ENCODE measurements at regions not wholly inside any gene's neighbourhood (a gene's known extent, or its start where the extent isn't known, plus 50 kb on each side); places are given as distances from the start of the nearest gene placed in this dataset.

DNA sequence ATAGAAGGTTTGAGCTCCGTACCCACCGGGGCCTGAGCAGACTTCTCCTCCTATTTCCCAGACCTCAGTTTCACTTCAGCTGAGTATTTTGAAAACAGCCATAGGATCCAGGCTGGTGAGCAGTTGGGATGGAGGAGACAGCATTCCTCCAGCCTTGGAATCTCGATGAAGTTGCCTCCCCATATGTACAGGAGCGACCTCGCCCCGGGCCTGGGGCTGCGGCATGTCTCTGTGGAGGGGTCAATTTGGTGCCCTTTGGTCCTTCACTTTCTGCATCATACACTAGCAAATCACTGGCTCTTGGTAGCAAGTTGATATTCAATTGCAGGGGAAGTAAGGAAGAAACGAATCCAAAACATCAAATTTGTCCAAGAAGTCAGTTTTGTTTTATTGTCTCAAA is 402.0 kb upstream of the IRX4 start:
- RAD21 ChIA-PET (ENCODE audit: low non-redundant PET in 1 of 2, low total read pairs in 2 of 2, uncharacterized antibody in 2 of 2, unreplicated experiment in 2 of 2) = no interaction called here
- H3K4me2 ChIP-seq (ENCODE audit: low read length) = no peak overlapping the region
- BruUV-seq (replicated peaks) = no TSS peak
- H3K9me2 ChIP-seq (ENCODE audit: insufficient read depth) = no peaks in the 10 kb centered on the region
- CTCF ChIA-PET = no interaction called here
- POLR2A ChIA-PET = no interaction called here
- no peaks in the 10 kb centered on the region for H4K20me1 ChIP-seq (ENCODE audit: insufficient read depth)
- no peaks in the 10 kb centered on the region for H3K79me2 ChIP-seq (ENCODE audit: insufficient read depth, low read length)
- no peaks in the 10 kb centered on the region for H3K4me1 ChIP-seq (ENCODE audit: control insufficient read depth in 1 of 2, insufficient read depth in 2 of 2, low read length in 2 of 2)
- H3K9ac ChIP-seq (ENCODE audit: low read length) = no peak overlapping the region
- H3K9me3 ChIP-seq (ENCODE audit: control insufficient read depth in 1 of 2, insufficient read depth in 1 of 2, low read depth in 1 of 2, low read length in 2 of 2) = no peaks in the 10 kb centered on the region; a peak in 1 of 4 replicates
- DNase-seq (ENCODE audit: low read depth, low spot score) = no peak
- no peaks in the 10 kb centered on the region for H3K27me3 ChIP-seq (ENCODE audit: insufficient read depth, low read length)
- H3K4me3 ChIP-seq (replicated peaks in 1 of 2; ENCODE audit: low read depth in 1 of 2, low read length in 2 of 2) = no peak overlapping the region
- ATAC-seq = no peak
- H3K27ac ChIP-seq (ENCODE audit: low read depth, low read length) = no peak overlapping the region
- H2AFZ ChIP-seq (ENCODE audit: low read depth, low read length, poor library complexity, severe bottlenecking) = no peak overlapping the region
- no peak for TF ChIP-seq POLR2A (IDR thresholded peaks at IDR 0.05; ENCODE audit: borderline replicate concordance, extremely low read depth, insufficient read depth, insufficient read length)
- TF ChIP-seq SIN3A (IDR thresholded peaks at IDR 0.05; ENCODE audit: low read depth) = no peak
- TF ChIP-seq FOSL1 (IDR thresholded peaks at IDR 0.05; ENCODE audit: low read depth) = no peak
- TF ChIP-seq, protein P1, sequence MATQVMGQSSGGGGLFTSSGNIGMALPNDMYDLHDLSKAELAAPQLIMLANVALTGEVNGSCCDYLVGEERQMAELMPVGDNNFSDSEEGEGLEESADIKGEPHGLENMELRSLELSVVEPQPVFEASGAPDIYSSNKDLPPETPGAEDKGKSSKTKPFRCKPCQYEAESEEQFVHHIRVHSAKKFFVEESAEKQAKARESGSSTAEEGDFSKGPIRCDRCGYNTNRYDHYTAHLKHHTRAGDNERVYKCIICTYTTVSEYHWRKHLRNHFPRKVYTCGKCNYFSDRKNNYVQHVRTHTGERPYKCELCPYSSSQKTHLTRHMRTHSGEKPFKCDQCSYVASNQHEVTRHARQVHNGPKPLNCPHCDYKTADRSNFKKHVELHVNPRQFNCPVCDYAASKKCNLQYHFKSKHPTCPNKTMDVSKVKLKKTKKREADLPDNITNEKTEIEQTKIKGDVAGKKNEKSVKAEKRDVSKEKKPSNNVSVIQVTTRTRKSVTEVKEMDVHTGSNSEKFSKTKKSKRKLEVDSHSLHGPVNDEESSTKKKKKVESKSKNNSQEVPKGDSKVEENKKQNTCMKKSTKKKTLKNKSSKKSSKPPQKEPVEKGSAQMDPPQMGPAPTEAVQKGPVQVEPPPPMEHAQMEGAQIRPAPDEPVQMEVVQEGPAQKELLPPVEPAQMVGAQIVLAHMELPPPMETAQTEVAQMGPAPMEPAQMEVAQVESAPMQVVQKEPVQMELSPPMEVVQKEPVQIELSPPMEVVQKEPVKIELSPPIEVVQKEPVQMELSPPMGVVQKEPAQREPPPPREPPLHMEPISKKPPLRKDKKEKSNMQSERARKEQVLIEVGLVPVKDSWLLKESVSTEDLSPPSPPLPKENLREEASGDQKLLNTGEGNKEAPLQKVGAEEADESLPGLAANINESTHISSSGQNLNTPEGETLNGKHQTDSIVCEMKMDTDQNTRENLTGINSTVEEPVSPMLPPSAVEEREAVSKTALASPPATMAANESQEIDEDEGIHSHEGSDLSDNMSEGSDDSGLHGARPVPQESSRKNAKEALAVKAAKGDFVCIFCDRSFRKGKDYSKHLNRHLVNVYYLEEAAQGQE (IDR thresholded peaks at IDR 0.05; ENCODE audit: low read depth) = no peak
- TF ChIP-seq EZH2phosphoT487 (IDR thresholded peaks at IDR 0.05; ENCODE audit: borderline replicate concordance) = no peak
- TF ChIP-seq EZH2 (IDR thresholded peaks at IDR 0.05) = no peak
- TF ChIP-seq YY1 (IDR thresholded peaks at IDR 0.05; ENCODE audit: extremely low read depth, insufficient replicate concordance, low read depth, low read length) = no peak
- no peak for TF ChIP-seq ELF1 (IDR thresholded peaks at IDR 0.05; ENCODE audit: borderline replicate concordance, low read depth)
- no peak for TF ChIP-seq CEBPB (IDR thresholded peaks at IDR 0.05; ENCODE audit: low read depth)
- TF ChIP-seq, protein P2, sequence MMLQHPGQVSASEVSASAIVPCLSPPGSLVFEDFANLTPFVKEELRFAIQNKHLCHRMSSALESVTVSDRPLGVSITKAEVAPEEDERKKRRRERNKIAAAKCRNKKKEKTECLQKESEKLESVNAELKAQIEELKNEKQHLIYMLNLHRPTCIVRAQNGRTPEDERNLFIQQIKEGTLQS (IDR thresholded peaks at IDR 0.05) = no peak
- no peak for TF ChIP-seq SRF (IDR thresholded peaks at IDR 0.05; ENCODE audit: low read depth)
- TF ChIP-seq, protein P3, sequence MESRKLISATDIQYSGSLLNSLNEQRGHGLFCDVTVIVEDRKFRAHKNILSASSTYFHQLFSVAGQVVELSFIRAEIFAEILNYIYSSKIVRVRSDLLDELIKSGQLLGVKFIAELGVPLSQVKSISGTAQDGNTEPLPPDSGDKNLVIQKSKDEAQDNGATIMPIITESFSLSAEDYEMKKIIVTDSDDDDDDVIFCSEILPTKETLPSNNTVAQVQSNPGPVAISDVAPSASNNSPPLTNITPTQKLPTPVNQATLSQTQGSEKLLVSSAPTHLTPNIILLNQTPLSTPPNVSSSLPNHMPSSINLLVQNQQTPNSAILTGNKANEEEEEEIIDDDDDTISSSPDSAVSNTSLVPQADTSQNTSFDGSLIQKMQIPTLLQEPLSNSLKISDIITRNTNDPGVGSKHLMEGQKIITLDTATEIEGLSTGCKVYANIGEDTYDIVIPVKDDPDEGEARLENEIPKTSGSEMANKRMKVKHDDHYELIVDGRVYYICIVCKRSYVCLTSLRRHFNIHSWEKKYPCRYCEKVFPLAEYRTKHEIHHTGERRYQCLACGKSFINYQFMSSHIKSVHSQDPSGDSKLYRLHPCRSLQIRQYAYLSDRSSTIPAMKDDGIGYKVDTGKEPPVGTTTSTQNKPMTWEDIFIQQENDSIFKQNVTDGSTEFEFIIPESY (IDR thresholded peaks at IDR 0.05; ENCODE audit: extremely low read depth, insufficient replicate concordance, low read length) = no peak
- no peak for TF ChIP-seq TCF7L2 (IDR thresholded peaks at IDR 0.05; ENCODE audit: borderline replicate concordance, extremely low read depth, insufficient read depth, insufficient read length)
- no peak for TF ChIP-seq POLR2AphosphoS5 (IDR thresholded peaks at IDR 0.05; ENCODE audit: low read depth, low read length)
- TF ChIP-seq, protein P4, sequence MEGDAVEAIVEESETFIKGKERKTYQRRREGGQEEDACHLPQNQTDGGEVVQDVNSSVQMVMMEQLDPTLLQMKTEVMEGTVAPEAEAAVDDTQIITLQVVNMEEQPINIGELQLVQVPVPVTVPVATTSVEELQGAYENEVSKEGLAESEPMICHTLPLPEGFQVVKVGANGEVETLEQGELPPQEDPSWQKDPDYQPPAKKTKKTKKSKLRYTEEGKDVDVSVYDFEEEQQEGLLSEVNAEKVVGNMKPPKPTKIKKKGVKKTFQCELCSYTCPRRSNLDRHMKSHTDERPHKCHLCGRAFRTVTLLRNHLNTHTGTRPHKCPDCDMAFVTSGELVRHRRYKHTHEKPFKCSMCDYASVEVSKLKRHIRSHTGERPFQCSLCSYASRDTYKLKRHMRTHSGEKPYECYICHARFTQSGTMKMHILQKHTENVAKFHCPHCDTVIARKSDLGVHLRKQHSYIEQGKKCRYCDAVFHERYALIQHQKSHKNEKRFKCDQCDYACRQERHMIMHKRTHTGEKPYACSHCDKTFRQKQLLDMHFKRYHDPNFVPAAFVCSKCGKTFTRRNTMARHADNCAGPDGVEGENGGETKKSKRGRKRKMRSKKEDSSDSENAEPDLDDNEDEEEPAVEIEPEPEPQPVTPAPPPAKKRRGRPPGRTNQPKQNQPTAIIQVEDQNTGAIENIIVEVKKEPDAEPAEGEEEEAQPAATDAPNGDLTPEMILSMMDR (IDR thresholded peaks at IDR 0.05 in 2 of 3, conservative IDR thresholded peaks at IDR 0.05 in 1 of 3; ENCODE audit: borderline replicate concordance in 1 of 3, insufficient read depth in 1 of 3, low read depth in 2 of 3, low read length in 2 of 3) = no peak
- TF ChIP-seq ZFX (IDR thresholded peaks at IDR 0.05) = no peak
- TF ChIP-seq, protein P5, sequence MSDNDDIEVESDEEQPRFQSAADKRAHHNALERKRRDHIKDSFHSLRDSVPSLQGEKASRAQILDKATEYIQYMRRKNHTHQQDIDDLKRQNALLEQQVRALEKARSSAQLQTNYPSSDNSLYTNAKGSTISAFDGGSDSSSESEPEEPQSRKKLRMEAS (IDR thresholded peaks at IDR 0.05) = no peak
- no peak for TF ChIP-seq EGR1 (IDR thresholded peaks at IDR 0.05; ENCODE audit: low read depth)
- no peak for TF ChIP-seq ZNF274 (IDR thresholded peaks at IDR 0.05; ENCODE audit: low read depth, low read length)
- intact Hi-C loops (cut with micrococcal nuclease) = no loop called here
- no peaks in the 10 kb centered on the region for H3K36me3 ChIP-seq (ENCODE audit: control insufficient read depth in 1 of 2, insufficient read depth in 2 of 2, low read length in 2 of 2)

Data from HCT116 (cell line).